ENCODE measurements at regions not wholly inside any gene's neighbourhood (a gene's known extent, or its start where the extent isn't known, plus 50 kb on each side); places are given as distances from the start of the nearest gene placed in this dataset.

DNA sequence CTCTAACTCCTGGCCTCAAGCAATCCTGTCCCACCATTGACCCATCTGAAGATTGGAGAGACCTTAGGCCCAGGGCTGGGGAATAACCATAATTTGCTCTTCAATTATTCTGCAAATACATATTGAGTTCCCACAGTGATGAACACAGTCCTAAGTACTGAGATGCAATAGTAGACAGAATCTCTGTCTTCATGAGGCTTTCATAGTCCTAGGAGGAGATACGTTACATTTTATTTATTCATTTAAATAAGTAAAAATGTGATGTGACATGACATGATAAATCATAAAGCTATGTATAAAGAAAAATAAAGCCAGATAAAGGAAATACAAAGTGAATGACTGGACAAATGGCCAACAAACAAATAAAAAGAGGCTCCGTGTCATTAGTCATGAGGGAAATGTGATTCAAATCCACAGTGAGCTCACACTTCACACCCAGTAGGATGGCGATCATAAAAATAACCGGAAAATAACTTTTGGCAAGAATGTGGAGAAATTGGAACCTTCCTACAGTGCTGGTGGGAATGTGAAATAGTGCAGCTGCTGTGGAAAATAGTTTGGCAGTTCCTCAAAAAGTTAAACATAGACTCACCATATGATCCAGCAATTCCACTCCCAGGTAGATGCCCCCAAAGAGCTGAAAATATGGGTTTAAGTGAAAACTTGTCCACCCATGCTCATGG lies 52.1 kb upstream of the JCAD start:
- H3K36me3 ChIP-seq (ENCODE audit: insufficient read depth, low read length) = no peaks in the 10 kb centered on the region
- no peak overlapping the region for H2AFZ ChIP-seq (ENCODE audit: low read length)
- H3K9me3 ChIP-seq (ENCODE audit: low read length) = no peaks in the 10 kb centered on the region
- H3K9me2 ChIP-seq (ENCODE audit: low read depth, low read length) = no peaks in the 10 kb centered on the region
- H3K4me1 ChIP-seq (ENCODE audit: insufficient read depth, low read length, severe bottlenecking) = no peaks in the 10 kb centered on the region
- H3K4me2 ChIP-seq (ENCODE audit: low read length) = no peak overlapping the region
- no peak overlapping the region for H3K27ac ChIP-seq (ENCODE audit: low read depth, low read length, poor library complexity, severe bottlenecking)
- H3K9ac ChIP-seq (ENCODE audit: low read length) = no peak overlapping the region
- H3K4me3 ChIP-seq (ENCODE audit: low read depth, low read length, poor library complexity, severe bottlenecking) = no peak overlapping the region
- no peaks in the 10 kb centered on the region for H3K79me2 ChIP-seq (ENCODE audit: insufficient read depth, low read length)
- H4K20me1 ChIP-seq (ENCODE audit: insufficient read depth, low read length) = no peaks in the 10 kb centered on the region
- H3F3A ChIP-seq (ENCODE audit: insufficient read depth, low read length) = no peaks in the 10 kb centered on the region
- H3K27me3 ChIP-seq (ENCODE audit: insufficient read depth, low read length) = no peaks in the 10 kb centered on the region
- TF ChIP-seq, protein P1, sequence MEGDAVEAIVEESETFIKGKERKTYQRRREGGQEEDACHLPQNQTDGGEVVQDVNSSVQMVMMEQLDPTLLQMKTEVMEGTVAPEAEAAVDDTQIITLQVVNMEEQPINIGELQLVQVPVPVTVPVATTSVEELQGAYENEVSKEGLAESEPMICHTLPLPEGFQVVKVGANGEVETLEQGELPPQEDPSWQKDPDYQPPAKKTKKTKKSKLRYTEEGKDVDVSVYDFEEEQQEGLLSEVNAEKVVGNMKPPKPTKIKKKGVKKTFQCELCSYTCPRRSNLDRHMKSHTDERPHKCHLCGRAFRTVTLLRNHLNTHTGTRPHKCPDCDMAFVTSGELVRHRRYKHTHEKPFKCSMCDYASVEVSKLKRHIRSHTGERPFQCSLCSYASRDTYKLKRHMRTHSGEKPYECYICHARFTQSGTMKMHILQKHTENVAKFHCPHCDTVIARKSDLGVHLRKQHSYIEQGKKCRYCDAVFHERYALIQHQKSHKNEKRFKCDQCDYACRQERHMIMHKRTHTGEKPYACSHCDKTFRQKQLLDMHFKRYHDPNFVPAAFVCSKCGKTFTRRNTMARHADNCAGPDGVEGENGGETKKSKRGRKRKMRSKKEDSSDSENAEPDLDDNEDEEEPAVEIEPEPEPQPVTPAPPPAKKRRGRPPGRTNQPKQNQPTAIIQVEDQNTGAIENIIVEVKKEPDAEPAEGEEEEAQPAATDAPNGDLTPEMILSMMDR (IDR thresholded peaks at IDR 0.05; ENCODE audit: low read length) = no peak
- no peak for TF ChIP-seq EZH2 (IDR thresholded peaks at IDR 0.05; ENCODE audit: borderline replicate concordance, low read length)
